ENCODE measurements at regions not wholly inside any gene's neighbourhood (a gene's known extent, or its start where the extent isn't known, plus 50 kb on each side); places are given as distances from the start of the nearest gene placed in this dataset.

DNA sequence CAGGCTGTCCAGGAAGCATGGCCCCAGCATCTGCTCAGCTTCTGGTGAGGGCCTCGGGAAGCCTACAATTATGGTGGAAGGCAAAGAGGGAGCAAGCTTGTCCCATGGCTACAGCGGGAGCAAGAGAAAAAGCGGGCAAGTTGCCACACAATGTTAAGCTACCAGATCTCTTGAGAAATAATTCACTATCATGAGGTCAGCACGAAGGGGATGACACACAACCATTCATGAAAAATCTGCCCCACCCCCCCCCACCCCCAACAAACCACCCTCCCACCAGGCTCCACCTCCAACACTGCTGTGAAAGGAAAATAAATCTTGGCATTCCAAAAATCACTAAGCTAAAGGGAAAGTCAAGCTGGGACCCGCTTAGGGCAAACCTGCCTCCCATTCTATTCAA is 545.8 kb upstream of the NRP1 start:
- H3K4me3 ChIP-seq (ENCODE audit: control insufficient read depth in 2 of 3, extremely low read depth in 1 of 3, insufficient read depth in 2 of 3, low read depth in 1 of 3, low read length in 3 of 3), result no peak overlapping the region
- TF ChIP-seq, protein P1, sequence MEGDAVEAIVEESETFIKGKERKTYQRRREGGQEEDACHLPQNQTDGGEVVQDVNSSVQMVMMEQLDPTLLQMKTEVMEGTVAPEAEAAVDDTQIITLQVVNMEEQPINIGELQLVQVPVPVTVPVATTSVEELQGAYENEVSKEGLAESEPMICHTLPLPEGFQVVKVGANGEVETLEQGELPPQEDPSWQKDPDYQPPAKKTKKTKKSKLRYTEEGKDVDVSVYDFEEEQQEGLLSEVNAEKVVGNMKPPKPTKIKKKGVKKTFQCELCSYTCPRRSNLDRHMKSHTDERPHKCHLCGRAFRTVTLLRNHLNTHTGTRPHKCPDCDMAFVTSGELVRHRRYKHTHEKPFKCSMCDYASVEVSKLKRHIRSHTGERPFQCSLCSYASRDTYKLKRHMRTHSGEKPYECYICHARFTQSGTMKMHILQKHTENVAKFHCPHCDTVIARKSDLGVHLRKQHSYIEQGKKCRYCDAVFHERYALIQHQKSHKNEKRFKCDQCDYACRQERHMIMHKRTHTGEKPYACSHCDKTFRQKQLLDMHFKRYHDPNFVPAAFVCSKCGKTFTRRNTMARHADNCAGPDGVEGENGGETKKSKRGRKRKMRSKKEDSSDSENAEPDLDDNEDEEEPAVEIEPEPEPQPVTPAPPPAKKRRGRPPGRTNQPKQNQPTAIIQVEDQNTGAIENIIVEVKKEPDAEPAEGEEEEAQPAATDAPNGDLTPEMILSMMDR (optimal IDR thresholded peaks at IDR 0.05 in 1 of 3, IDR thresholded peaks at IDR 0.05 in 1 of 3, conservative IDR thresholded peaks at IDR 0.05 in 1 of 3; ENCODE audit: extremely low read depth in 1 of 3, insufficient read depth in 2 of 3, low read length in 3 of 3), result no peak
- TF ChIP-seq EZH2 (IDR thresholded peaks at IDR 0.05; ENCODE audit: low read length), result no peak
- H2AFZ ChIP-seq (ENCODE audit: control insufficient read depth, low read length), result no peak overlapping the region
- H3K79me2 ChIP-seq (ENCODE audit: control insufficient read depth, insufficient read depth, low read length), result no peaks in the 10 kb centered on the region
- dilution Hi-C loops (cut with MboI; ENCODE audit: extremely low pct_ligation_motif_present, low sequenced_read_pairs), result no loop called here
- no peaks in the 10 kb centered on the region for H3K36me3 ChIP-seq (ENCODE audit: control insufficient read depth in 2 of 2, extremely low read depth in 1 of 2, insufficient read depth in 2 of 2, low read length in 2 of 2)
- DNase-seq (ENCODE audit: low read depth, low spot score) (no peak), FAIRE-seq (no peak)
- no peaks in the 10 kb centered on the region for H3K27me3 ChIP-seq (ENCODE audit: control insufficient read depth, extremely low read depth, insufficient read depth, low read length)
- H3K9ac ChIP-seq (ENCODE audit: control insufficient read depth, extremely low read depth, insufficient read depth, low read length), result no peak overlapping the region
- no peaks in the 10 kb centered on the region for H3K9me1 ChIP-seq (ENCODE audit: control insufficient read depth, extremely low read depth, insufficient read depth, low read length)
- no peak overlapping the region for H3K27ac ChIP-seq (ENCODE audit: control insufficient read depth, insufficient read depth, low read length)
- no peak overlapping the region for H3K4me2 ChIP-seq (ENCODE audit: control insufficient read depth, extremely low read depth, insufficient read depth, low read depth, low read length)
- H3K4me1 ChIP-seq (ENCODE audit: control insufficient read depth, extremely low read depth, insufficient read depth, low read length), result no peaks in the 10 kb centered on the region
- H3K9me3 ChIP-seq (ENCODE audit: control insufficient read depth, low read depth, low read length), result no peaks in the 10 kb centered on the region
- no peaks in the 10 kb centered on the region for H4K20me1 ChIP-seq (ENCODE audit: control insufficient read depth, extremely low read depth, insufficient read depth, low read length)

DNA sequence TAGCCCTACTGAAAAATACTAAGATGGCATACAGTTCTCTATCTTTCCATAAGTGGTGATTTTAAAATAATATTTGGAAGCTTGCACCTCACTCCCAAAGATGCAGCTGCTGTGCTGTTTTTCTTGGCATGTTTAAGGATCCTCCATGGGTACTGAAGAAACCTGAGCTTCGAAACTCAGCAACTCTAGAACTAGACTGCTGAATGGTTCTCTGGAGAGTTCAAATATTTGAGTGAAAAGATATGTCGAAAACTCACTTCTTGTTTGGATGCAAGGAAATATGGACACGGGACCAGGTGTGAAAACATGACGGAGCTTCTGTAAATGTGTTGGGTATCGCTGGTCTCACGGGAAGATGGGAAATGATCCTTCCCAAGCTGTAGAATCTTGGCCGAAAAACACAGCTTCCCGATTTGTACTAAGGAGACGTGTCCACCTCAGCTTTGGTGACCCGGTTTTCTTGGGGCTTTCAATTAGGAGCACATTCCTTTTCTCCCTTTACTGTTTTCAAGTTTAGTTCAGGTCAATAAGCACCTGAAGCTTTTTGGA is 543.8 kb upstream of the NRP1 start:
- TF ChIP-seq EZH2 (IDR thresholded peaks at IDR 0.05; ENCODE audit: low read length), result no peak
- TF ChIP-seq, protein P1 (optimal IDR thresholded peaks at IDR 0.05 in 1 of 3, IDR thresholded peaks at IDR 0.05 in 1 of 3, conservative IDR thresholded peaks at IDR 0.05 in 1 of 3; ENCODE audit: extremely low read depth in 1 of 3, insufficient read depth in 2 of 3, low read length in 3 of 3), result no peak
- Histone ChIP-seq H3K9ac (ENCODE audit: control insufficient read depth, extremely low read depth, insufficient read depth, low read length) (no peak overlapping the region), H2AFZ (ENCODE audit: control insufficient read depth, low read length) (no peak overlapping the region), H3K4me2 (ENCODE audit: control insufficient read depth, extremely low read depth, insufficient read depth, low read depth, low read length) (no peak overlapping the region), H3K9me1 (ENCODE audit: control insufficient read depth, extremely low read depth, insufficient read depth, low read length) (no peaks in the 10 kb centered on the region), H3K79me2 (ENCODE audit: control insufficient read depth, insufficient read depth, low read length) (no peaks in the 10 kb centered on the region), H3K4me1 (ENCODE audit: control insufficient read depth, extremely low read depth, insufficient read depth, low read length) (no peaks in the 10 kb centered on the region), H3K4me3 (ENCODE audit: control insufficient read depth in 2 of 3, extremely low read depth in 1 of 3, insufficient read depth in 2 of 3, low read depth in 1 of 3, low read length in 3 of 3) (no peak overlapping the region), H3K27ac (ENCODE audit: control insufficient read depth, insufficient read depth, low read length) (no peak overlapping the region), H4K20me1 (ENCODE audit: control insufficient read depth, extremely low read depth, insufficient read depth, low read length) (no peaks in the 10 kb centered on the region), H3K36me3 (ENCODE audit: control insufficient read depth in 2 of 2, extremely low read depth in 1 of 2, insufficient read depth in 2 of 2, low read length in 2 of 2) (no peaks in the 10 kb centered on the region), H3K27me3 (ENCODE audit: control insufficient read depth, extremely low read depth, insufficient read depth, low read length) (no peaks in the 10 kb centered on the region), H3K9me3 (ENCODE audit: control insufficient read depth, low read depth, low read length) (no peaks in the 10 kb centered on the region)
- dilution Hi-C loops (cut with MboI; ENCODE audit: extremely low pct_ligation_motif_present, low sequenced_read_pairs), result no loop called here
- FAIRE-seq (no peak), DNase-seq (ENCODE audit: low read depth, low spot score) (no peak)

Data from keratinocyte (primary cell).